NCI-H748 treated with DMSO at 0.1 percent for 48 hours (cell line): ENCODE measurements at regions not wholly inside any gene's neighbourhood (a gene's known extent, or its start where the extent isn't known, plus 50 kb on each side); places are given as distances from the start of the nearest gene placed in this dataset.

Experiments
- DNase-seq: peaks from one replicate; lab custom pipeline; 2025; lab: John Stamatoyannopoulos, UW

DNA sequence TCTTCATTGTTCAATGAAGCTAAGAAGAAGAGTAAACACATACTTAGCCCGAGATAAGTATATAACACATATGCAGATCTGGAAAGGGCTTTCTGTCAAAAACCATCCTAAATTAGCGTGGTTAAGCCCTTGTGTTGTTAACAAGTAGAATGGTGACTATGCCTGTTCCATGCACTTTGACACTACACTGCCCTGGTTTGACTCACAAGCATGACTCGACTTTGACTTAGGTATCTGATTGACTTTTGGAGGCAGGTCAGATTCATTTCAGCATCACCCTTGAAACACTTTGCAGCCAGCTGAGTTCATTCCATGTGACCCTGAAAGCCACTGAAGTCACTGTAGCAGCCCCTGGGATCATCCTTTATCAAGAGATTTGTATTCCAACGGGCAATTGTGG is 239.8 kb downstream of the TBX18 start:
- DNase-seq: no peak

DNA sequence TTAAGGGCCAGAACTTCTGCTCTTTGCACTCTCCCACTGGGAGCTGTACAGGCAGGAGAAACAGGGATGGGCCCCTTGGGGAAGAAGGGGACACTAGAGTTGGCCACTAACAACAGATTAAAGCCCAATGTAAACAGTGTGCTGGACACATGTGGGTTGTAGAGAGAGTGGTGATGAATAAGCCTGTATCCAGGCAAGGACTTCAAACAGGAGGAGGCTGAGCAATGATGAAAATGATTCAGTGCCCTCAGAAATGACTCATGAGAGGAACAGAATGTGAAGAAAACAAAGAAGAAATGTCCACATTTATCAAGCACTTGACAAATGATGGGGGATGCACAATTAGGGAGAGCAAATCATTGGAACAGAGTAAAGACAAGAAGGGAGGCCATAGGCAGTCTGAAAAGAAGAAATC is 242.3 kb downstream of the TBX18 start:
- no peak for DNase-seq

DNA sequence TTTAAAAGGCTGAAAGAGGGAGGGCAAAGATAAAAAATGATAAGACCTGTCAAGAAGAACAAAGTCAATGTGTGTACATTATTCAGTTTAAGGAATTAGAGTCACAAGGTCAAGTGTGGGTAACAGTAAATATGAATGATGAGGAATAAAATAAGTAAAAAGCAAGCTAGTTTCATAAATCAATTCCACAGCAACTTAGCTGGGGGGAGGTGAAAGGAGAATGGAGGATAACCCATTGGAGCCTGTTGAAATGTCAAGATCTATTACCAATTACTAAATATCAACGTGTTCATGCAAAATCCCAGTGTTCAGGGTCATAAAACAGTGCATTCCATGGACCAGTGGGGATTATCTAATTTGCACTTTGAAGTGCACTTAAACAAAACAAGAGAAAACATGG is 242.9 kb downstream of the TBX18 start:
- no peak for DNase-seq

DNA sequence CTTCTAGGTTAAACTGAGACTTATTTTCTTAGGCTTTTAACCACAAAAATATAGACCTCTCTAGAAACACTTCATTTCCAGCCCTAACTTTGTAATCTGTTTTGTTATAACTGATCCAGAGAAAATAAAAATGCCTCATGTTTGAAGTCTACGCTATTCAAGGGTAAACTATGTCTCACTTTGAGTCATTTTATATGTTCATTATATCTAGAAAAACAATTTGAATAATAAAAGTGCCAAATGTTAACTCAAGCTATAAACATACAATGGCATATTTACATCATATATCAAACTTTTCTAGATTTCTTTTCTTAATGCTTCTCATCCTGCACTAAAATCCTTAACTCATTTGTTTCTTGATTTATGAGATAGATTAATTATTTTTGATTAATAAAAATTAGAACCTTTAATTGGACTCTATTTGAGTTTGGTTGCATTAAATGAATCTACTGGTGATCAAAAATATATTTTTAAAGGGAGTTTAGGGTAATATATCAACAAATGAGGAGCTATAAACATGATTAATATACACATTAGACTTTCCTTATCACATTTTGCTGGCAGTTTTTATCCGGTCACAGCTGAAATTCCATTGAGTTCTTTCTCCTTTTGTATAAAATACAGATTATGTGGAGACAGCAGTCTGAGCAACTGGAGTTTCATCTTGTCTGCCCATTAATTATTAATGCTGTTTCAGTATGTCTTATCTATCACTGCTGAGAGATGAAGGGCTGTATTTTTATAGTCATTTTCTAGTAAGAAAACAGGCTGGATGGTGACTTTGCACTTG is 246.5 kb downstream of the TBX18 start:
- DNase-seq: no peak

DNA sequence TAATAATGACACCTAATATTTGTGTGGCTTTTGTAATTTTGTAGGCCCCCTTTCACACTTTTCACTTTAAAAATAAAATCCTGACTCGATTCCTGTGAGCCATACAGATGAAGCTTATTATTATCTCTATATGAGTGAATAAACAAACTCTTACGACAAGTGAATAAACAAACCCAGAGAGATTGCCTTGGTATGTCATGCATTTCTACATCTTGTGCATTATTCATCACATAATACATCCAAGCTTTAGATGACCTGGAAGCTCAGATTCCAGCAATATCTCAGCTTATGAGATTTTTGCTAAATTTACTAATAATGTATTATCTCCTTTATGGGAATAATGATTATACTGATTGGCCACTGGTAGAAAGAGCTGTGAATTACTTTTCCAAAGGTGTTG is 248.2 kb downstream of the TBX18 start:
- DNase-seq: no peak

DNA sequence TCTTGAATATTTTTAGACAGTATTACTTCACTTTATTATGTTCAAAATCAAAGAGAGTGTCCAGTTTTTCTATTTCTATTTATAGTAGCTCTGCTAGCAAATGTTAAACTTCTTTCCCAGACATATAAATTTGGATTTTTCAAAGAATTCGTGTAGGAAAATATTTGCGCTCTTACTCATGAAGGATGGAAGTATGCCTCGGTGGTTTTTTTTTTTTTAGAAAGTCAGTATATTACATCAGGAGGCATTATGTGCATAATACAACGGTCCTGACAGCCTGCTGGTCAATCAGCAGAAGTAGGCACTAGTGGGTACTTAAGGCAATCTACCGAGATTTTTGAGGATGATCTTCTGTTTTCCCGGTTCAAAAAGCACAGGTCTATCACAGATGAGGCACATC is 249.3 kb downstream of the TBX18 start:
- DNase-seq: no peak

DNA sequence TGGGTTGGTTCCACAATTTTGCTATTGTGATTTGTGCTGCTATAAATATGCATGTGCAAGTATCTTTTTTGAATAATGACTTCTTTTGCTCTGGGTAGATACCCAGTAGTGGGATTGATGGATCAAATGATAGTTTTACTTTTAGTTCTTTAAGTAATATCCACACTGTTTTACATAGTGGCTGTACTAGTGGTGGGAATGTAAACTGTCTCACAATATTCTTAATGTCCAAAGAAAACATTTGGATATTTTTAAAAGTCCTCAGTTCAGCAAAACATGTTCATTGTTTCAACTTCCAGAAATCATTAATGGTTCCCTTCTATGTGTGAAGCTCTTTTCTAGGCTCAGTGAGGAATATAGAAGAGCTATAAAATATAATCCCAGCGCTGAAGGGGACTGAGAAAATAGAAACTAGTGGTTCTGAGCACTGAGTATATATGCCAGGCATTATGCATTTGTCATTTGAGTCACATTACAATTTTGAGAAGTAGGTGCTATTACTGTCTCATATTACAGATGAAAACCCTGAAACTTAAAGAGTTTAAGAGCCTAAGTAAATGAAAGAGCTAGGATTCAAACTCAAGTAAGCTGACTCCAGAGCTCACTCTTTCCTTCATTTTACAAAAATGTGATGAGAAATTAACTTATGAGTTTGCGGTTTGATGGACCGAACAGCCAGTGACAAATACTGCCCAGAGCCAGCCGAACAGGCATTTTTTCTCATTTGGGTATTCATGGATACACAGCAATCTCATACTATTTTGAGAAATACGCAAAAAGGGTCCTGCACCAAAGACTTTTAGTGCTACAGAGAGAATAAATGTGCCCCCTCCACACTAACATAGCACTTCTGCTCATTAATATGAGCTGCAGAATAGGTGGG is 250.1 kb downstream of the TBX18 start:
- DNase-seq: no peak

DNA sequence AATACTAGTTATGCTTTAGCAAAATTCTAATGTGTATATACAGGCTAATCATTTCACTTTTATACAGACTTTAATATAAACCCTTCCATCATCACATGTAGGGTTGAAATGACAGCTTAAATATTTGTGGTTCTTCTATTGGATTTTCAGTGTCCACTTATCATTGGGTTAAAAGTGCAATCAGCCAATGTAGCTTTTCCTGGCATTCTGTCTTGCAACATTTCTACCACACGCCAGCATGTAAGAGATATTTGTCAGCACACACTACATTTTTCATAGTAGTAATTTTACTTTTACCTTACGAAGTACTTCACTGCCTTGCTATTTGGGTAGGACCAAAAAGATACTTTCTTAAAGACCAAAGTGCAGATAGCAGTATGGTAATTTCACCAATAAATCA is 252.0 kb downstream of the TBX18 start:
- DNase-seq: no peak

DNA sequence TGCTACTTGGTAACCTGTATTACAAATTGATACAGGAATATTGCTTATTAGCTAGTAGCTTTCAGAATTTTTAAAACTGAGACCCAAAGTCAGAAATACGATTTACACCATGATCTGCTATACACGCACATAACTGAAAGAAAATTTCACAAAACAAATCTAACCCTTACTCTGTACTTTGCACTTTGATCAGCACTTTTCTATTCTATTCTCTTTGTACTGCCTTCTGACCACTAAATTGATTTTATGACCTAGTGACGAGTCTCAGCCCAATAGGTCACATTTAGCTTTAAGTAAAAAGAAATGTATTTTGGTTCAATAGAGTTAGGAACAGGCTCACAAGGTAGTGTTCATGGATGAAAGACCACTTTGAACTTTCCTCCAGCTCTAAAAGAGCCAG is 252.5 kb downstream of the TBX18 start:
- DNase-seq: no peak

DNA sequence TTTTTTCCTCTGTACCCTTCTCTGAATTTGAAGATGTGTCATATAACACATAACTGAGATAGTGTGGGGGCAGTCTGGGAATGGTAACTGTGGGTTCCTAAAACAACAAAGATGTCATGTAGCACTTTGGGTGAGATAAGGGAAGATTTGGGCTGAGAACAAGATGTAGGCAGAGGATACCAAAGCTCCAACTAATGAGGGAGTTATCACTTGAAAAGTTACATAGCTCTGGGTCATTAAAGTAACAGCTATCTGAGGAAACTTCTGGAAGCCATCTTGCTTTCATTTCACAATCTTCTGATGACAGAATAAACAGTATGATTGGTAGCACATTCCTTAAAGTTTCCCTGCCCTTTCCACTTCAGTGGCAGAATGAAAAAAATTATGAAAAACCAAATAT is 255.4 kb downstream of the TBX18 start:
- no peak for DNase-seq

DNA sequence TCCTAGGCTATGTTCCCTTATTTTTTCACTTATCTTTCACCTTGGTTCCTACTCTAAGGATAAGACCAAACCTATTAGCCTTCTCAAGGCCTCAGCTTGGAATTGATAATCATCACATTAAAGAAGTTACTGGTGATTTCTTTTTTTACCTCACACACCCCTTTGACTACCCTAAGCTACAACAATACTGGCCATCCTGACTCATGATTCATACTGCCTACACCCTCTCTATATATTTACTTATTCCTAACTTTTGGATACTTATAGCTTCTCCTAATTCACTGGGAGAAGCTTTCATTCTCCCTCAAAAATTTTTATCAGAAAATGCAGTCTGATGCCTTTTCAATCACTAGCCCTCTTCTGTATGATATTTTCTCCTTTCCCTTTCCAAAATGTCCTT is 256.1 kb downstream of the TBX18 start:
- no peak for DNase-seq

DNA sequence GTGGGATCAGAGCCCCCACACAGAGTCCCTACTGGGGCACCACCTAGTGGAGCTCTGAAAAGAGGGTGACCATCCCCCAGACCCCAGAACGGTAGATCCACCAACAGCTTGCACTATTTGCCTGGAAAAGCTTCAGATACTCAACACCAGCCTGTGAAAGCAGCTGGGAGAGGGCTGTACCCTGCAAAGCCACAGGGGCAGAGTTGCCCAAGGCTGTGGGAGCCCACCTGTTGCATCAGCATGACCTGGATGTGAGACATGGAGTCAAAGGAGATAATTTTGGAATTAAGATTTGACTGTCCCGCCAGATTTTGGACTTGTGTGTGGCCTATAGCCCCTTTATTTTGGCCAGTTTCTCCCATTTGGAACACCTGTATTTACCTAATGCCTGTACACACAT is 260.4 kb downstream of the TBX18 start:
- no peak for DNase-seq

DNA sequence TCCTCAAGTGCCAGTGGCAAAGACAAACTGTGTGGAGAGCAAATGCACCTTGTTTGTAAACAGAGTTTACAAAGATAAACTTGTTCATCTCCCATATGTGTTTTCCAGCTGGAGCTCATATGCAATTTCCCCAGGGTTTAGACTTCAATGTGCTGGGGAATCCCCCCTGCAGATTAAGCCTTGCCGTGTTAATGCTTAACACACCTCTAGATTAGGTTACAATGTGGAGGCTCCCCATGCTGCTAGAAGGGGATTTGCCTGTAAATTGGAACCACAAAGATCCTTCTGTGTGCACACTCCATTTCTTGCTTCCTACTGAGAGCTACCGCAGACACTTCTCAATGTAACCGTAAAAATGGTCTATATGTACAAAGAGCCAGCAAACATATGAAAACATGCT is 263.1 kb downstream of the TBX18 start:
- no peak for DNase-seq

DNA sequence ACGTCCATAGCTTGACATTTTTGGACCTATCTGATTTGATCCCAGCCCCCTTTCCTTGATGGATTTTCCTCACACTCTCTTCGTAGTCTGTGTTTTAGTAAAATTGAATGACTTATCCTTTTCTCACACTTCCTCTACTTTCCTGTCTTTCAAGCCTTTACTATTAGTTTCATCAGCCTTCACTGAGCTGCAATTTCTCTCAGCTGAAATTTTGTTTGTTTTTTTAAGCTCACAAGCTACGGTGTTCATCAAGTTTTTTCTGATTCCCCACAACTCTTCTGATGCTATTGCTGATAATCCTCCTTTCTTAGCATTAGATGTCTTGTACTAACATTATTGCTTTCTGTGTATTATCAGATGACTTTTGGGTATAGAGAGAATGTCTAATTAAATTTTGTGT is 263.7 kb downstream of the TBX18 start:
- DNase-seq: no peak

DNA sequence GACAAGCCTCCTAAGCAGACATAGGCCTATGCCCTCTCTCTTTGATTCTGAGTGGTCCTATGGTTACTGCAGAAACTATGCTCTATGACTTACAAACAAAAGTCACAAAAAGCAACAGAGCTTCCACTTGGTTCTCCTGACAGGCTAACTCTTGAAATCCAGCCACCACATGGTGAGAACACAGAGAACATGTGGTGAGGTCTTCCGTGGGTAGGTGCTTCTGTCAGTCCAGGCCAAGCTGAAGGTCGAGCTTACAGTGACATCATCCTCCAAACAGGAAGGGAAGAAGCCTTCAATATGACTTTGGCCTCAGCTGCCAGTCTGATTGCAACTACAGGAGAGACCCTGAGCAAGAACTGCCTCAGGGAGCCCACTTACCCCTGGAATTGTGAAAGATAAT is 265.5 kb downstream of the TBX18 start:
- DNase-seq: no peak

DNA sequence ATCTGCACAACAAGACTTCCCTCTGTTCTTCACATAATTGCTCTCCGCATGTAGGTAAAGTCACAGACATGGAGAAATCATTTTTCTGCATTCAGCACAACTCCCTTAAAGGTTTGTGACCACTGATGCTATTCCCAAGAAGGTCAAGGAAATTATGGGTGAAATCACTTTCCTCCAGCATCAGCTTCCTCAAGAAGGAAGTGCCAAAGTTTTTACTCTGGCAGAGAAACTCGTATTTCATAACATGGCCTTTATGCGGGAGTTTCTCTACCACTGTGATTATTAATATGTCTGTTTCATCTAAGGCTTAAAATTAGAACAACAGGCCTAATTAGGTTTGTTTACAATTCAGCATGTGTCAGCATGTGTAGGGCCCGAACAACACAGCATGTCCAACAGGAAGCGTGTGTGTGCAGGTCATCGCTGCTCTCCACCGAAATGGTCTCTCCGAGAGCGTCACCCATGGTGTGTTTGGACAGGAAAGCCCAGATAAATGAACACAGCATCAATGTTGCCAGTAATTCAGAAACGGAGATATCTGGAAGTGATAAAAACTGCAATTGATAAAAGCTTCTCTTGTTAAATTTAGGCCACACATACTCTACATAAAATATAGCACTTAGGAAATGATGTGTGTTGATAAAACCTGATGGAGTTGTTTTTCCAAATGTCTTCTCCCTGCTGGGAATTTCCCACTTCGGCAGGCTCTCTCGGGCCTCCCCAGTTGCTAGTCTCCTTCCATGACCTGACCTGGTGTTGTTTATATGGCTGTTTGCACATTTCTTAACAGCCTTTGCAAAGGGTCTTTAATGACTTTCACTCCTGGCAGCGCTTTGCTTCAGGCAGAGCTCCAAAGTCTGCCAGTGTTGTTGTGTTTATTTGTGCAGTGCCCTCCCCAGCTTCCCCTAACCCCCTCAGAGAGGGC is 265.1 kb upstream of the CEP162 start:
- DNase-seq: no peak

DNA sequence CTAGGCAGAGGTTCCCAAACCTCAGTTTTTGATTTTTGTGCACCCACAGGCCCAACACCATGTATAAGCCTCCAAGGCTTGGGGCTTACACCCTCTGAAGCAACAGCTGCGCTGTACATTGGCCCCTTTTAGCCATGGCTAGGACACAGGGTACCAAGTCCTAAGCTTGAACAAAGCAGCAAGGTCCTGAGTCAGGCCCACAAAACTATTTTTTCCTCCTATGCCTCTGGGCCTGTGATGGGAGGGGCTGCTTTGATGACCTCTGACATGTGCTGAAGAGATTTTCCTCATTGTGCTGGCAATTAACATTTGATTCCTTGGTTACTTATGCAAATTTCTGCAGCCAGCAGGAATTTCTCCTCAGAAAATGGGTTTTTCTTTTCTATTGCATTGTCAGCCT is 262.2 kb upstream of the CEP162 start:
- no peak for DNase-seq

DNA sequence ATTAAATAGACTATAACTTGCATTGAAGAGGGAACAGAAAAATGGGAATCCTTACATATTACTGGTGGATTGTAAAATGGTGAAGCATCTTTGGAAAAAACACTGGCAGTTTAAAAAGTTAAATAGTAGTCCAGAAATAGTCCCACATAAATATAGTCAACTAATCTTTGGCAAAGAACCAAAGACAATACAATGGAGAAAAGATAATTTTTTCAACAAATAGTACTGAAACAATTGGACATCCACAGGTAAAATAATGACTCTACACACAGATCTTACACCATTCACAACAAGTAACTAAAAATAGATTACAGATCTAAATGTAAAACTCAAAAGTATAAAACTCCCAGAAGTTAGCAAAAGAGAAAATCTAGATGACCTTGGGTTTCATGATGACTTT is 259.1 kb upstream of the CEP162 start:
- DNase-seq: no peak

DNA sequence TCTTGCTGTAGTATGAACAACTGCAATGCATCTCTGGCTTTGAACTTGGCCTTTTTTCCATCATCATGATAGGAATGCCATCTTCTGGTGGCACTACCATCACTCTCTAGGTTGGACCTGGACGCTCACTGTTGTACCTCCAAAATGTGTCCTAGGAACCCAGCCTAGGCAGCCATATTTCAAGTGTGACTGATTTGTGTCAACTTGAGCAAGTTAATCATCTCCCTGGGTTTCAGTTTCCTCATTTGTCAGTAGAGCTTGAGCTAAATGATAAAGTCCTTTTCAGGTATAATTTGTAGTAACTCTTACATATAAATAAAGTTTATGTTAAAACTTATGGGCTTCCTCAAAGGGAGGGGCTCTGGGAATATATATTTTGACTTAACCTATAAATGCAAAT is 241.7 kb upstream of the CEP162 start:
- no peak for DNase-seq

DNA sequence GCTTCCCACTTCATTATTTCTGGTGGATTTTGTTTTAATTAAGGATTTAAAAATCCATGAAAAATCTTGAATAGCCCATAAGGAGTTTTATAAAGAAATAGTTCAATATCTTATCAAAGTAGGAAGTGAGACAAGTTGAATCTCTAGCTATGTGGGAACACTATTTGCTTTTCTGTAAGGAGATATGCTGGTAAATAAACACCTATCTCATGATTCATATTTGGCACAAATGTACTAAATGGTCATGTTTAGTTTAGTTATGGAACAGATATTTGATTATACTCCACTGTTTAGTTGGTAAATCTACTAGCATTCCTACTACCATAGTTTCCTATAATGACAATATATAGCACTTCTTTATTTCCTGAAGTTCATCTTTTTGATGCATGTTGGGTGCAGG is 239.9 kb upstream of the CEP162 start:
- DNase-seq: no peak

DNA sequence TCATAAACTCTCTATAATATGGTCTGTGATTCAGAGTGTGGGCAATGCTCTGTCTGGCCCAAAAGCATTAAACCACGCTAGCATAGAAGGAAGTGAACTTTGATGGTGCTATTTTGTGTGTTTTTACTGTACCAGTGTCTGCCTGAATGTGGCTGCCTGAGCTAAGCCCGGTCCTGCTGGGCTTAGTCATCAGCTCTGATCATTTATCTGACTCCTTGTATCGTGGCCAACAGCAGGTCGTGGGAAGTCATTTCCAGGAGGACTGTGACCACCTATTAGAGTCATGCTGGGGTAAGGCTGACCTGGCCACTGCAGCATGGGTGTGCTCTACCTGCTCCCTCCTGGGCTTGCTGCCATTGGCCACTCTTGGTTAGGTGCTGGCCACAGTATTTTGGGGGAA is 239.1 kb upstream of the CEP162 start:
- no peak for DNase-seq

DNA sequence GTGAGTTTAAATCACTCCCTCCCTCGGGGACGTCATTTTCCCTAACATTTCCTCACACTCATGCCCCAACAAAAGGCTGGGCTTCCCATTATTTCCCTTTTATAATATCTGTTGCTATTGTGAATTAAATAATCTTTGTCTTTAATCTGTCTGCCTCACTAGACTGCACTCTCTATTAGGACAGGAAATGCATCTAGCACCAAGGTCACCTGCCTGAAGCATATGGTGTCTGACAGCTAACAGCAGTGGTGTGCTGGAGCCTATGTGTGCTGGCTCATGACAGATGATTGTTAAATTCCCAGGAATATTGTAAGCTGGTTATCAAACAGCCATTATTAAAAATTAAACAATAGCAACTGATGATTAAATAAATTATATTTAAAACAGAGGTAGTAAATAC is 237.0 kb upstream of the CEP162 start:
- DNase-seq: no peak
